ENCODE measurements at regions not wholly inside any gene's neighbourhood (a gene's known extent, or its start where the extent isn't known, plus 50 kb on each side); places are given as distances from the start of the nearest gene placed in this dataset.

- no peak for DNase-seq
Measured at GRCh38 chr11:95690100-95690499, 99.5 kb downstream of the FAM76B start.

GRCh38 chr11:95688501-95689222 lies 100.9 kb downstream of the FAM76B start:
- no peak for DNase-seq

DNA sequence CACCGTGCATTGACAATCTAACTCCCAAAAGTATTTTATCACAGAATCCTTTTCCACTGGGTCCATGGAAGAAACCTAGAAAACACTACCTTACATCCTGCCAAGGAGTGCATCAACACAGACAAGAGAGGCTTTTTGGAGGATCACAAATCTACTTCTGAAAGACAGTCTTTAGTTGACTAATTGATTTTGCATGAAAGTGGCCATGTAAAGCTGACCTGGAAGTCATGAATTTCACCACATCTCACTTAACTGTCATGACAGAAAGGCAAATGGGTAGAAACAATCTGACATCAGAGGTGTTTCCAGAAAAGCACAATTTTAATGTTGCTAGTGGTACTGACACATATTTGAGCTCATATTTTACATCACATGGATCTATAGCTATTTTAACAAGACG lies 101.6 kb downstream of the FAM76B start:
- DNase-seq = no peak

DNA sequence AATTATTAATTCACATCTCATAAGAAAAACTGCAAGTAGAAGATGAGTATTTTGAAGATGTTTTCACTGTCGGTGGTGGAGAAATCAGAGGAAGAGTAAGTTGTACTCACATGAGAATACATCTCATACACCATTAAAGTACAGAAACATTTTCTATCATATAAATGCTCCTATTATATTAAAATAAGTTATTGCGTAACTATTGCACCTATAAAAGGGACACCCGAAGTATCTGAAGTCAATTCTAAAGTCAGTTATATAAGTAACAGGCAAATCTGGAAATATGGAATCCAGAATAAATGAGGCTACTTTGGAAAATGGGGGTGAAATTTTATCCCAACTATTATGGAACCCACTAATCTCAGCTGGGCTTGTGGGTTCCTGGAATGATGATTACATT lies 103.3 kb downstream of the FAM76B start:
- DNase-seq = no peak

DNA sequence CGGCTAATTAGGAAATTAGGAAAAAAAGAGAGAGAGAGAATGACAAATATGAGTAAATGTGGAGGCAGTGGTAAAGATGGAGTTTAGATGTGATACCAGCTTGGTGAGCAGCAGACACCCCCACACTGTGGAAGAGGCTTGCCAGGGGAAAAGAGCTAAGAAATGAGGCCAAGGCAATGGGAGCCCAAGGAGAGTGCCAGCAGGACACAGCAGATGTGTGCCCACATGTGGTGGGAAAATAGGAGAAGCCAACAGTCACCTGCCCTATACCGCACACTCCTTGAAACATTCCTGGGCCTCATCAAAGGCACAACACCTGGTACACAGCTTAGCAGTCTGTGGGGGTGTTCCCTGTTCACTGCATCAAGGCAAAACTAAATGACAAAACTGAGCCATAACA lies 104.9 kb downstream of the FAM76B start:
- DNase-seq = no peak

DNA sequence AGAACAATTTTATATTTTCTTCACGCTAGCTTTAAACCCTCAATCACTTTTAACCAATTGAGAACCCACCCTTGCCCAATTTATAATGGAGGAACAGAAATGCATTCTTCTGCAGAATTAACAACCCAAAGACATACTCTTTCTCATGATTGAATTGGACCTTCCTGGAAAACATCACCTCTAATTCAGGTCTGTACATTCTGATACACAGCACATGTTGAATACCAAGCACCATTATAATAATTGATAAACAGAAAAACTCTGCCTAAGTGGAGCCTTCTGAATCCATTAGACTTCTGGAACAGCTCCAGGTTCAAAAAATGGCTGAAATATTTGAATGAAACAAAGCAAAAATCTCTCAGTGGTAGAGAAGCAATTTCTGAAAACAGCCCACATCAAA lies 105.4 kb downstream of the FAM76B start:
- DNase-seq = no peak

- DNase-seq = no peak
Measured at GRCh38 chr11:95682552-95682951, 107.0 kb downstream of the FAM76B start.

GRCh38 chr11:95680169-95680929 lies 109.2 kb downstream of the FAM76B start:
- no peak for DNase-seq

- no peak for DNase-seq
Measured at GRCh38 chr11:95678988-95679387, 110.6 kb downstream of the FAM76B start.

- DNase-seq = no peak
Measured at GRCh38 chr11:95676308-95676707, 113.3 kb downstream of the FAM76B start.

- DNase-seq = no peak
Measured at GRCh38 chr11:95675585-95675984, 114.0 kb downstream of the FAM76B start.

- DNase-seq = peak; percentile 10
Measured at GRCh38 chr11:95674657-95675358, 114.8 kb downstream of the FAM76B start.

DNA sequence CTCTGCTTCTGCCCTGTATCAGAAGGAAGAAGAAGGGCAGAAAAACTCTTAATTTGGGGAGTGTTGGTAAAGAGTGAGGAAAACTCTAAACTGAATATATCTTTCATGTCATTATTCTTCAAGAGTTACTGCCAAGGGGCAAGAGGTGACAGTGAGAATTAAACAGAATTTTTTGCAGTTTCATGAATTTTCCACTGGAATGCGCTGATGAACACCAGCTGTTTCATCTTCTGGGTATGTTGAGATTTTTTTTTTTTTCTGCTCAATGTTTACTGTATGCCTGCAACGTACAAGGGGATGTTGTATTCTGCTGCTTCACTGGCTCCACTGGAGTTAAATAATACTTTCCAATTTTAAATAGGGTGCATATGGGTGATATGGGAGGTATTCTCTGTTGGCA lies 117.8 kb downstream of the FAM76B start:
- no peak for DNase-seq

GRCh38 chr11:95668131-95668530 lies 121.5 kb downstream of the FAM76B start:
- DNase-seq = no peak

GRCh38 chr11:95661162-95661561 lies 128.4 kb downstream of the FAM76B start:
- DNase-seq = no peak

DNA sequence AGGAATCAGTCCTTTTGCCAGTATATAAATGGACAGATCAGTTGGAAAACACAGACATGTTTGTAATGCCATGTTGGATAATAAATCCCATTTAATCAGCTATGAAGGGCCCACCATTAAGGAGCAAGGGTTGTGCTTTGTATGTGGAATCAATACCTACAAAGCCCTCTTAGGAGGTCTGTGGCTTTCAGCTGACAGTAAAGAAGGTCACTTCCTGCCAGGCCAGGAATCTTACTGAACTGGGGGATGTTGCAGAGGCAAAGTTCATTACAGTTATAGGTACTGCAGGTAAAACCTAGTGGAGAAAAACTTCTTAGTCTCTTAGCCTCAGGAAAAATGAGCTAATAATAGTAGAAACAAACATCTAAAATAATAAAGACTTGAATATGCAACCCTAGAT lies 129.5 kb downstream of the FAM76B start:
- no peak for DNase-seq

DNA sequence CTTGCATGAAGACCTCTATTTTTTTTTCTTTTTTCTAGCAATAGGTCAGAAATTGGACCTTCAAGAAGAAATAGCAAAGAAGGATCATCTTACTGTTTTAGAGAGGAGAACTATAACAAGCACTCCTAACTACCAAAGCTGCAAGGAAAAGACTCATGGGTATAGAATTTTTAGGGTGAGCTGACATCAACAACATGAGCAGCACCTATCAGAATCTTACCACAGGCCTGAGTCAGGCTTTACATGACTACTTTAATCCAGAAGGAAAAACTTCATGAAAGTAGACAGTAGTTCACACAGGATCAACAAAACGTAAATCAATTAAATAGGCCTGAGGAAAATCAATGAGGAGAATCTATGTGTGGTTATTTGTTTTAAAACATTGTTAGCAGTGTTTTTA lies 130.5 kb downstream of the FAM76B start:
- DNase-seq = no peak

GRCh38 chr11:95655536-95655935 lies 134.0 kb downstream of the FAM76B start:
- DNase-seq = no peak

- DNase-seq = no peak
Measured at GRCh38 chr11:95653680-95654079, 135.9 kb downstream of the FAM76B start.

GRCh38 chr11:95653099-95653498 lies 136.5 kb downstream of the FAM76B start:
- no peak for DNase-seq

- no peak for DNase-seq
Measured at GRCh38 chr11:95652002-95652472, 137.5 kb downstream of the FAM76B start.

GRCh38 chr11:95650276-95650675 lies 139.3 kb downstream of the FAM76B start:
- no peak for DNase-seq

- no peak for DNase-seq
Measured at GRCh38 chr11:95647871-95648270, 141.7 kb downstream of the FAM76B start.

- no peak for DNase-seq
Measured at GRCh38 chr11:95647355-95647754, 142.2 kb downstream of the FAM76B start.
